Endothelial cell of umbilical vein (primary cell): ENCODE measurements at regions not wholly inside any gene's neighbourhood (a gene's known extent, or its start where the extent isn't known, plus 50 kb on each side); places are given as distances from the start of the nearest gene placed in this dataset.

ENCODE experiments used
- BruUV-seq: library from RNA; stranded (reverse); fragments of 400-500 nt; replicated peaks from 2 replicates; lab custom pipeline; 2021; lab: Mats Ljungman, UMichigan
- CTCF ChIA-PET: fragments of 300-600, 350-600 bp; sonication (Branson Sonifier 250); formaldehyde crosslinking; loops from one replicate; lab custom pipeline; 2021; ENCODE audit warnings: antibody characterized with exemption, inconsistent platforms; lab: Charles Lee
- POLR2A ChIA-PET: fragments of 300-600, 350-600 bp; sonication (Branson Sonifier 250); formaldehyde crosslinking; loops from one replicate; lab custom pipeline; 2021; ENCODE audit warnings: antibody characterized with exemption, inconsistent platforms; lab: Charles Lee
- DNase-seq: peaks from one replicate; pipeline ENCODE4 v3.0.0-alpha.2; 2011; ENCODE audit warnings: low read depth, low spot score
- FAIRE-seq: peaks from 2 replicates; lab custom pipeline; 2011; peaks lifted over from hg19 to GRCh38; lab: Jason Lieb, UNC
- H2AFZ ChIP-seq: 2 replicates; pipeline ENCODE4 v1.6.0; 2012; ENCODE audit warnings: low read depth, low read length, control low read depth, inconsistent platforms
- H3K27ac ChIP-seq: 2 replicates; pipeline ENCODE4 v1.5.1; 2011; ENCODE audit warnings: low read depth, mild to moderate bottlenecking, control low read depth, low read length, moderate library complexity; ENCODE audit not compliant: insufficient read depth
- H3K27me3 ChIP-seq, 2 experiments: 2 replicates each; pipeline versions ENCODE4 v1.6.0 to v1.6.1; 2011; ENCODE audit warnings: low read length in 2 of 2, mixed read lengths in 1 of 2; ENCODE audit not compliant: control insufficient read depth in 2 of 2, insufficient read depth in 2 of 2
- H3K36me3 ChIP-seq, 2 experiments: 2 replicates in 1 of 2; 3 replicates in 1 of 2; pipeline ENCODE4 v1.5.1; 2011; ENCODE audit warnings: low read length in 2 of 2, mild to moderate bottlenecking in 1 of 2, moderate library complexity in 1 of 2; ENCODE audit not compliant: control insufficient read depth in 2 of 2, insufficient read depth in 2 of 2; ENCODE audit errors: extremely low read depth in 1 of 2
- H3K4me1 ChIP-seq: 3 replicates; pipeline ENCODE4 v1.5.1; 2011; ENCODE audit warnings: mild to moderate bottlenecking, low read length; ENCODE audit not compliant: control insufficient read depth, insufficient read depth; ENCODE audit errors: extremely low read depth
- H3K4me2 ChIP-seq: 2 replicates; pipeline ENCODE4 v1.6.1; 2011; ENCODE audit warnings: low read length, control low read depth, mixed read lengths; ENCODE audit not compliant: insufficient read depth
- H3K4me3 ChIP-seq, 3 experiments: fragments of 200-600 bp in 1 of 3; sonication (generic), shearing (Covaris generic) in 1 of 3; replicated peaks in 1 of 3; 2 replicates each; pipeline ENCODE4 v1.5.1; 2011 to 2016; ENCODE audit warnings: control low read depth in 3 of 3, low read length in 3 of 3, mild to moderate bottlenecking in 2 of 3, inconsistent platforms in 1 of 3, low read depth in 1 of 3, moderate library complexity in 1 of 3; ENCODE audit not compliant: insufficient read depth in 1 of 3
- H3K79me2 ChIP-seq: 2 replicates; pipeline ENCODE4 v1.6.0; 2012; ENCODE audit warnings: low read length, inconsistent platforms; ENCODE audit not compliant: control insufficient read depth, insufficient read depth
- H3K9ac ChIP-seq: replicated peaks from 2 replicates; pipeline ENCODE3; 2011; ENCODE audit warnings: low read length, control low read depth; ENCODE audit not compliant: insufficient read depth; ENCODE audit errors: extremely low read depth
- H3K9me1 ChIP-seq: replicated peaks from 3 replicates; pipeline ENCODE4 v1.6.0; 2011; ENCODE audit warnings: mild to moderate bottlenecking, low read length; ENCODE audit not compliant: control insufficient read depth, insufficient read depth; ENCODE audit errors: extremely low read depth
- H3K9me3 ChIP-seq: replicated peaks from 2 replicates; pipeline ENCODE4 v1.5.1; 2012; ENCODE audit warnings: low read length, inconsistent platforms; ENCODE audit not compliant: control insufficient read depth, insufficient read depth
- H4K20me1 ChIP-seq: replicated peaks from 2 replicates; pipeline ENCODE3; 2011; ENCODE audit warnings: mild to moderate bottlenecking, low read length; ENCODE audit not compliant: control insufficient read depth, insufficient read depth; ENCODE audit errors: extremely low read depth
- CTCF ChIP-seq, 2 donors: IDR thresholded peaks; 1 replicate in 1 of 2; 2 replicates in 1 of 2; pipeline ENCODE4 v1.5.1; 2011; ENCODE audit warnings: low read length in 2 of 2, mild to moderate bottlenecking in 2 of 2, moderate library complexity in 2 of 2, control low read depth in 1 of 2, inconsistent platforms in 1 of 2, low read depth in 1 of 2; ENCODE audit not compliant: insufficient read depth in 1 of 2; ENCODE audit errors: extremely low read depth in 1 of 2
- EZH2 ChIP-seq: IDR thresholded peaks from 2 replicates; pipeline ENCODE4 v1.6.1; 2012; ENCODE audit warnings: borderline replicate concordance, low read depth, mild to moderate bottlenecking, moderate library complexity, low read length, inconsistent platforms; ENCODE audit not compliant: severe bottlenecking
- FOS ChIP-seq: IDR thresholded peaks from 2 replicates; pipeline ENCODE4 v1.6.1; 2011; ENCODE audit warnings: mild to moderate bottlenecking, low read length, moderate library complexity, borderline replicate concordance; ENCODE audit not compliant: insufficient read depth
- GATA2 ChIP-seq: IDR thresholded peaks from 2 replicates; pipeline ENCODE4 v1.7.0; 2011; ENCODE audit warnings: low read depth, mild to moderate bottlenecking, moderate library complexity, mixed read lengths, low read length; ENCODE audit not compliant: insufficient read length, insufficient read depth
- JUN ChIP-seq: IDR thresholded peaks from 2 replicates; pipeline ENCODE4 v1.6.1; 2011; ENCODE audit warnings: borderline replicate concordance, low read depth; ENCODE audit not compliant: insufficient read length, insufficient read depth
- MAX ChIP-seq: IDR thresholded peaks from 2 replicates; pipeline ENCODE4 v1.6.1; 2011; ENCODE audit not compliant: insufficient read depth, insufficient read length
- MYC ChIP-seq: IDR thresholded peaks from one replicate; pipeline ENCODE4 v1.6.1; 2011; ENCODE audit warnings: mild to moderate bottlenecking, low read depth, low read length
- POLR2A ChIP-seq: IDR thresholded peaks from 2 replicates; pipeline ENCODE4 v1.6.1; 2012; ENCODE audit warnings: low read depth, mild to moderate bottlenecking, control low read depth, low read length
- POLR2AphosphoS5 ChIP-seq: IDR thresholded peaks from 2 replicates; pipeline ENCODE4 v1.6.1; 2012; ENCODE audit warnings: low read depth, mild to moderate bottlenecking, control low read depth, low read length, moderate library complexity; ENCODE audit not compliant: insufficient read depth
- dilution Hi-C: fragments of 300-500 bp; cut with MboI; formaldehyde crosslinking; loops from one replicate; pipeline ENCODE4 v1.15.0; 2019; ENCODE audit warnings: low sequenced_read_pairs; ENCODE audit not compliant: extremely low pct_ligation_motif_present
- intact Hi-C: fragments of 100-400 bp; cut with micrococcal nuclease; formaldehyde crosslinking; loops from one replicate; pipeline ENCODE4 v1.10.0; 2022

- dilution Hi-C loops, result no loop called here
- FAIRE-seq (no peak), DNase-seq (no peak)
- Histone ChIP-seq H3K4me2 (no peak overlapping the region), H2AFZ (no peak overlapping the region), H3K9me3 (no peaks in the 10 kb centered on the region), H3K4me3 (no peak overlapping the region), H3K9ac (no peak overlapping the region), H3K27me3 (no peaks in the 10 kb centered on the region), H3K27ac (no peak overlapping the region), H3K4me1 (peaks cover 6% of the 10 kb centered on the region), H3K79me2 (no peaks in the 10 kb centered on the region), H3K36me3 (no peaks in the 10 kb centered on the region), H4K20me1 (no peaks in the 10 kb centered on the region), H3K9me1 (no peaks in the 10 kb centered on the region)
- ChIA-PET POLR2A (no interaction called here), CTCF (interaction anchor here (6.6 kb wide), 1 partner anchor 449 kb away, joined by 77 read pairs; no protein-coding TSS in a partner anchor)
- TF ChIP-seq CTCF (IDR thresholded peaks at IDR 0.05; ENCODE audit: extremely low read depth in 1 of 2, insufficient read depth in 1 of 2, low read depth in 1 of 2, low read length in 2 of 2), result no peak
- no peak for TF ChIP-seq GATA2
- TF ChIP-seq MYC, result no peak
- no peak for TF ChIP-seq POLR2A
- TF ChIP-seq FOS, result no peak
- no peak for TF ChIP-seq JUN
- no TSS peak for BruUV-seq
- intact Hi-C loops, result no loop called here
Observed at GRCh38 chr5:133873449-133873848, 95.0 kb downstream of the C5orf15 start.

- Histone ChIP-seq H3K9me1 (no peaks in the 10 kb centered on the region), H3K4me3 (no peak overlapping the region), H3K9me3 (no peaks in the 10 kb centered on the region), H3K4me1 (peaks cover 6% of the 10 kb centered on the region), H3K9ac (no peak overlapping the region), H4K20me1 (no peaks in the 10 kb centered on the region), H2AFZ (no peak overlapping the region), H3K36me3 (no peaks in the 10 kb centered on the region), H3K79me2 (no peaks in the 10 kb centered on the region), H3K27ac (no peak overlapping the region), H3K4me2 (no peak overlapping the region), H3K27me3 (no peaks in the 10 kb centered on the region)
- no peak for FAIRE-seq
- intact Hi-C loops (no loop called here), dilution Hi-C loops (no loop called here)
- no peak for DNase-seq
- TF ChIP-seq CTCF (IDR thresholded peaks at IDR 0.05; ENCODE audit: extremely low read depth in 1 of 2, insufficient read depth in 1 of 2, low read depth in 1 of 2, low read length in 2 of 2) (no peak), MAX (no peak), GATA2 (no peak), POLR2A (no peak), FOS (no peak), POLR2AphosphoS5 (no peak), MYC (no peak), JUN (no peak), EZH2 (no peak)
- POLR2A ChIA-PET, result no interaction called here
- BruUV-seq, result no TSS peak
- CTCF ChIA-PET, result interaction anchor here (1.1 to 6.6 kb wide), 11 partner anchors 8 to 449 kb away, joined by 3 to 77 read pairs (median 10); no protein-coding TSS in a partner anchor
Observed at GRCh38 chr5:133870661-133871060, 97.8 kb downstream of the C5orf15 start.
